Kidney (tissue), 13 donors: ENCODE measurements at regions not wholly inside any gene's neighbourhood (a gene's known extent, or its start where the extent isn't known, plus 50 kb on each side); places are given as distances from the start of the nearest gene placed in this dataset.
"Not testable (repeated sequence)": the region's sequence is repeated elsewhere in the genome, so short reads cannot be mapped to it uniquely, and the experiment has no call there.

Source experiments
- DNase-seq, 5 donors: peaks; one replicate each; pipeline ENCODE4 v3.0.0-alpha.2; 2013 to 2020
- FAIRE-seq: peaks from 2 replicates; lab custom pipeline; 2012; peaks lifted over from hg19 to GRCh38; lab: Jason Lieb, UNC
- H3K27ac ChIP-seq, 2 donors: one replicate each; pipeline ENCODE4 v1.7.0; 2013; ENCODE audit warnings: low read depth in 2 of 2, low read length in 2 of 2, inconsistent platforms in 1 of 2
- H3K27me3 ChIP-seq: one replicate; pipeline ENCODE4 v1.7.1; 2013; ENCODE audit warnings: low read length, inconsistent platforms; ENCODE audit not compliant: control insufficient read depth, insufficient read depth
- H3K36me3 ChIP-seq, 3 donors: one replicate each; pipeline versions ENCODE4 v1.7.0 to v1.7.1; 2013; ENCODE audit warnings: low read length in 3 of 3, control low read depth in 1 of 3, inconsistent platforms in 1 of 3; ENCODE audit not compliant: insufficient read depth in 3 of 3, control insufficient read depth in 2 of 3
- H3K4me1 ChIP-seq, 3 donors: one replicate each; pipeline versions ENCODE4 v1.7.0 to v1.7.1; 2013; ENCODE audit warnings: low read length in 3 of 3, inconsistent platforms in 1 of 3, low read depth in 1 of 3; ENCODE audit not compliant: control insufficient read depth in 2 of 3, insufficient read depth in 2 of 3
- H3K4me3 ChIP-seq, 3 donors: one replicate each; pipeline versions ENCODE4 v1.7.0 to v1.8.1; 2013; ENCODE audit warnings: low read length in 3 of 3, control low read depth in 1 of 3, inconsistent platforms in 1 of 3
- H3K9ac ChIP-seq, 3 donors: one replicate each; pipeline versions ENCODE4 v1.7.0 to v1.7.1; 2013; ENCODE audit warnings: low read length in 3 of 3, control low read depth in 1 of 3, inconsistent platforms in 1 of 3
- H3K9me3 ChIP-seq, 3 donors: one replicate each; pipeline versions ENCODE4 v1.7.0 to v1.7.1; 2013; ENCODE audit warnings: low read length in 3 of 3, control low read depth in 1 of 3, inconsistent platforms in 1 of 3; ENCODE audit not compliant: control insufficient read depth in 2 of 3, insufficient read depth in 1 of 3
- CTCF ChIP-seq: IDR thresholded peaks from 3 replicates; pipeline ENCODE4 v1.5.1; 2012; ENCODE audit warnings: mild to moderate bottlenecking, moderate library complexity, borderline replicate concordance; ENCODE audit not compliant: insufficient read depth; ENCODE audit errors: extremely low read depth
- intact Hi-C: fragments of 100-400 bp; cut with DNase I; formaldehyde crosslinking; loops from one replicate; pipeline ENCODE4 v1.11.1; 2022
- donor health status: control.
- donor health status: control.
- donor health status: control.
- donor health status: control.
- donor health status: control.
- donor health status: DM: yes; HTN: yes; CAD: no.
- donor health status: Normal renal cell carcinoma (clear cell type).

GRCh38 chr13:90270226-90270625 lies 1077.3 kb upstream of the MIR17HG start:
- no peaks in the 10 kb centered on the region for H3K36me3 ChIP-seq
- no peak for TF ChIP-seq CTCF
- H3K27me3 ChIP-seq = no peaks in the 10 kb centered on the region
- DNase-seq = no peak
- H3K4me1 ChIP-seq = no peaks in the 10 kb centered on the region
- peaks cover 0 to 2% (median 0%) of the 10 kb centered on the region in 3 donors for H3K9me3 ChIP-seq
- FAIRE-seq = no peak
- H3K27ac ChIP-seq = no peak overlapping the region
- intact Hi-C loops = no loop called here
- H3K9ac ChIP-seq = no peak overlapping the region
- no peak overlapping the region for H3K4me3 ChIP-seq

GRCh38 chr13:90272356-90272755 lies 1075.1 kb upstream of the MIR17HG start:
- Histone ChIP-seq H3K9ac (no peak overlapping the region), H3K27ac (no peak overlapping the region), H3K27me3 (no peaks in the 10 kb centered on the region), H3K36me3 (no peaks in the 10 kb centered on the region), H3K9me3 (peaks cover 0 to 2% (median 0%) of the 10 kb centered on the region in 3 donors), H3K4me3 (no peak overlapping the region), H3K4me1 (no peaks in the 10 kb centered on the region)
- no peak for FAIRE-seq
- no peak for TF ChIP-seq CTCF
- DNase-seq = no peak
- intact Hi-C loops = no loop called here

GRCh38 chr13:90276216-90276615 lies 1071.3 kb upstream of the MIR17HG start:
- Histone ChIP-seq H3K9me3 (peaks cover 0 to 2% (median 0%) of the 10 kb centered on the region in 3 donors), H3K27me3 (no peaks in the 10 kb centered on the region), H3K9ac (no peak overlapping the region), H3K4me3 (no peak overlapping the region), H3K36me3 (no peaks in the 10 kb centered on the region), H3K27ac (no peak overlapping the region), H3K4me1 (no peaks in the 10 kb centered on the region)
- no peak for TF ChIP-seq CTCF
- DNase-seq = no peak
- no peak for FAIRE-seq
- intact Hi-C loops = no loop called here

- DNase-seq, intact Hi-C loops: not testable (repeated sequence)
Measured at GRCh38 chr13:90278231-90278630, 1069.3 kb upstream of the MIR17HG start.

More at GRCh38 chr13:90278231-90278630, 1069.3 kb upstream of the MIR17HG start:
- not testable (repeated sequence) for H3K9me3 ChIP-seq, H3K27ac ChIP-seq, H3K4me3 ChIP-seq, FAIRE-seq, H3K36me3 ChIP-seq, H3K27me3 ChIP-seq, H3K9ac ChIP-seq, H3K4me1 ChIP-seq
